ENCODE measurements at regions not wholly inside any gene's neighbourhood (a gene's known extent, or its start where the extent isn't known, plus 50 kb on each side); places are given as distances from the start of the nearest gene placed in this dataset.

- no peak for TF ChIP-seq CTCF (IDR thresholded peaks at IDR 0.05; ENCODE audit: control insufficient read depth, extremely low read depth, insufficient read depth)
- no peak overlapping the region for H3K4me3 ChIP-seq (ENCODE audit: low read depth, low read length)
- DNase-seq (ENCODE audit: low read depth): no peak
Measured at GRCh38 chr2:62347563-62348270, 151.8 kb downstream of the B3GNT2 start.

- TF ChIP-seq CTCF (IDR thresholded peaks at IDR 0.05; ENCODE audit: control insufficient read depth, extremely low read depth, insufficient read depth): no peak
- no peak overlapping the region for H3K4me3 ChIP-seq (ENCODE audit: low read depth, low read length)
- no peak for DNase-seq (ENCODE audit: low read depth)
Measured at GRCh38 chr2:62344472-62344871, 148.6 kb downstream of the B3GNT2 start.

GRCh38 chr2:62343636-62344337 lies 147.9 kb downstream of the B3GNT2 start:
- no peak overlapping the region for H3K4me3 ChIP-seq (ENCODE audit: low read depth, low read length)
- no peak for TF ChIP-seq CTCF (IDR thresholded peaks at IDR 0.05; ENCODE audit: control insufficient read depth, extremely low read depth, insufficient read depth)
- DNase-seq (ENCODE audit: low read depth): no peak

- no peak for DNase-seq (ENCODE audit: low read depth)
- no peak for TF ChIP-seq CTCF (IDR thresholded peaks at IDR 0.05; ENCODE audit: control insufficient read depth, extremely low read depth, insufficient read depth)
- H3K4me3 ChIP-seq (ENCODE audit: low read depth, low read length): no peak overlapping the region
Measured at GRCh38 chr2:62343206-62343605, 147.3 kb downstream of the B3GNT2 start.

- no peak for TF ChIP-seq CTCF (IDR thresholded peaks at IDR 0.05; ENCODE audit: control insufficient read depth, extremely low read depth, insufficient read depth)
- DNase-seq (ENCODE audit: low read depth): no peak
- H3K4me3 ChIP-seq (ENCODE audit: low read depth, low read length): no peak overlapping the region
Measured at GRCh38 chr2:62340994-62341484, 145.1 kb downstream of the B3GNT2 start.

- H3K4me3 ChIP-seq (ENCODE audit: low read depth, low read length): no peak overlapping the region
- no peak for TF ChIP-seq CTCF (IDR thresholded peaks at IDR 0.05; ENCODE audit: control insufficient read depth, extremely low read depth, insufficient read depth)
- DNase-seq (ENCODE audit: low read depth): no peak
Measured at GRCh38 chr2:62339837-62340236, 143.9 kb downstream of the B3GNT2 start.
